H1 (cell line): ENCODE measurements at regions not wholly inside any gene's neighbourhood (a gene's known extent, or its start where the extent isn't known, plus 50 kb on each side); places are given as distances from the start of the nearest gene placed in this dataset.

Experiments used
- CHD1 ChIP-seq: IDR thresholded peaks from 2 replicates; pipeline ENCODE4 v1.6.1; 2012; ENCODE audit warnings: low read depth, low read length, improper control_type of control experiment
- EGR1 ChIP-seq: IDR thresholded peaks from 2 replicates; pipeline ENCODE4 v1.6.1; 2011; ENCODE audit warnings: low read depth, low read length, borderline replicate concordance
- TF ChIP-seq, protein P1 (sequence below), 3 experiments: IDR thresholded peaks; 1 replicate in 2 of 3; 2 replicates in 1 of 3; pipeline versions ENCODE4 v1.5.1 to v1.6.1; 2011; ENCODE audit warnings: low read length in 3 of 3, mild to moderate bottlenecking in 3 of 3, inconsistent platforms in 2 of 3, low read depth in 1 of 3, moderate library complexity in 1 of 3; ENCODE audit not compliant: insufficient read depth in 1 of 3; ENCODE audit errors: control extremely low read depth in 1 of 3

GRCh38 chr9:88267283-88267682, 121.0 kb upstream of the SPIN1 start:
- TF ChIP-seq CHD1: no peak
- TF ChIP-seq, protein P1, sequence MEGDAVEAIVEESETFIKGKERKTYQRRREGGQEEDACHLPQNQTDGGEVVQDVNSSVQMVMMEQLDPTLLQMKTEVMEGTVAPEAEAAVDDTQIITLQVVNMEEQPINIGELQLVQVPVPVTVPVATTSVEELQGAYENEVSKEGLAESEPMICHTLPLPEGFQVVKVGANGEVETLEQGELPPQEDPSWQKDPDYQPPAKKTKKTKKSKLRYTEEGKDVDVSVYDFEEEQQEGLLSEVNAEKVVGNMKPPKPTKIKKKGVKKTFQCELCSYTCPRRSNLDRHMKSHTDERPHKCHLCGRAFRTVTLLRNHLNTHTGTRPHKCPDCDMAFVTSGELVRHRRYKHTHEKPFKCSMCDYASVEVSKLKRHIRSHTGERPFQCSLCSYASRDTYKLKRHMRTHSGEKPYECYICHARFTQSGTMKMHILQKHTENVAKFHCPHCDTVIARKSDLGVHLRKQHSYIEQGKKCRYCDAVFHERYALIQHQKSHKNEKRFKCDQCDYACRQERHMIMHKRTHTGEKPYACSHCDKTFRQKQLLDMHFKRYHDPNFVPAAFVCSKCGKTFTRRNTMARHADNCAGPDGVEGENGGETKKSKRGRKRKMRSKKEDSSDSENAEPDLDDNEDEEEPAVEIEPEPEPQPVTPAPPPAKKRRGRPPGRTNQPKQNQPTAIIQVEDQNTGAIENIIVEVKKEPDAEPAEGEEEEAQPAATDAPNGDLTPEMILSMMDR (IDR thresholded peaks at IDR 0.05; ENCODE audit: control extremely low read depth in 1 of 3, insufficient read depth in 1 of 3, low read depth in 1 of 3, low read length in 3 of 3): no peak
- TF ChIP-seq EGR1: no peak
